Activated T-cell treated with anti-CD3 and anti-CD28 coated beads for 48 hours (primary cell): ENCODE measurements at regions not wholly inside any gene's neighbourhood (a gene's known extent, or its start where the extent isn't known, plus 50 kb on each side); places are given as distances from the start of the nearest gene placed in this dataset.

ENCODE experiments used
- DNase-seq: peaks from one replicate; pipeline ENCODE4 v3.0.0-alpha.2; 2020; ENCODE audit warnings: low read depth

- DNase-seq, result no peak
These were observed 209.3 kb upstream of the SOX11 start for GRCh38 chr2:5482929-5483331.

GRCh38 chr2:5484868-5485267, 207.3 kb upstream of the SOX11 start:
- DNase-seq, result no peak

- DNase-seq, result no peak
These were observed 200.7 kb upstream of the SOX11 start for GRCh38 chr2:5491523-5491922.

- DNase-seq, result no peak
These were observed 198.9 kb upstream of the SOX11 start for GRCh38 chr2:5493256-5493655.

GRCh38 chr2:5494212-5494611, 198.0 kb upstream of the SOX11 start:
- DNase-seq, result no peak

- no peak for DNase-seq
These were observed 196.6 kb upstream of the SOX11 start for GRCh38 chr2:5495586-5495985.

- no peak for DNase-seq
These were observed 194.3 kb upstream of the SOX11 start for GRCh38 chr2:5497874-5498273.

GRCh38 chr2:5501807-5502206, 190.4 kb upstream of the SOX11 start:
- no peak for DNase-seq

- DNase-seq, result no peak
These were observed 189.8 kb upstream of the SOX11 start for GRCh38 chr2:5502385-5502784.

GRCh38 chr2:5504756-5505155, 187.4 kb upstream of the SOX11 start:
- no peak for DNase-seq

GRCh38 chr2:5507367-5507766, 184.8 kb upstream of the SOX11 start:
- DNase-seq, result no peak

GRCh38 chr2:5509362-5509761, 182.8 kb upstream of the SOX11 start:
- DNase-seq, result no peak

GRCh38 chr2:5510082-5510481, 182.1 kb upstream of the SOX11 start:
- DNase-seq, result no peak

GRCh38 chr2:5515693-5516092, 176.5 kb upstream of the SOX11 start:
- no peak for DNase-seq

- DNase-seq, result no peak
These were observed 172.9 kb upstream of the SOX11 start for GRCh38 chr2:5519286-5519685.

GRCh38 chr2:5520463-5520972, 171.7 kb upstream of the SOX11 start:
- no peak for DNase-seq

GRCh38 chr2:5521461-5521860, 170.7 kb upstream of the SOX11 start:
- DNase-seq, result no peak

- DNase-seq, result no peak
These were observed 167.6 kb upstream of the SOX11 start for GRCh38 chr2:5524551-5524950.

GRCh38 chr2:5528706-5529105, 163.5 kb upstream of the SOX11 start:
- no peak for DNase-seq

- DNase-seq, result no peak
These were observed 162.0 kb upstream of the SOX11 start for GRCh38 chr2:5530011-5530696.

- DNase-seq, result no peak
These were observed 156.9 kb upstream of the SOX11 start for GRCh38 chr2:5535301-5535700.

GRCh38 chr2:5537180-5537688, 154.9 kb upstream of the SOX11 start:
- no peak for DNase-seq

GRCh38 chr2:5538313-5538712, 153.9 kb upstream of the SOX11 start:
- DNase-seq, result no peak

- no peak for DNase-seq
These were observed 153.4 kb upstream of the SOX11 start for GRCh38 chr2:5538772-5539171.
